ENCODE measurements at regions not wholly inside any gene's neighbourhood (a gene's known extent, or its start where the extent isn't known, plus 50 kb on each side); places are given as distances from the start of the nearest gene placed in this dataset.

DNA sequence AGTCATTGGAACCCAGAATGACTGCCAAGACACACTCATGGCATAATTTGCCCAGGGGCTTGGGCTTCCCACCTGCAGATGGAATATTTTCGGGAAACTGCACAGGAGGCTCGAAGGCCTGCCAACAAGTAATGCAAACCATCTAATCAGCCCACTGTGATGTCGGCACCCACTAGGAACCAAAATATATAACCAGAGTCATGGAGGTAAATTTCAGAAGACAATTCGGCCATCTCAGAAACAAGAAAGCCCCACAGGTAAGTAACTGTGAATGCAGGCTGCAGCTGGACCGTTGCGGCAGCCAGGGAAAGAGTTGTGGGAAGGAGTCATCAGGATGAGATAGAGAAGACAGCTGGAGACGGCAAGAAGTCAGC, 264.4 kb downstream of the SYK start:
- TF ChIP-seq EZH2phosphoT487 (IDR thresholded peaks at IDR 0.05; ENCODE audit: borderline replicate concordance, low read depth) (no peak), CHD2 (IDR thresholded peaks at IDR 0.05; ENCODE audit: low read length, partially characterized antibody) (no peak), GATA2 (CRISPR knock-in tag; IDR thresholded peaks at IDR 0.05) (no peak), RCOR1 (IDR thresholded peaks at IDR 0.05; ENCODE audit: low read length) (no peak), YY1 (IDR thresholded peaks at IDR 0.05; ENCODE audit: low read depth) (no peak), JUND (IDR thresholded peaks at IDR 0.05) (no peak), TAF1 (IDR thresholded peaks at IDR 0.05; ENCODE audit: borderline replicate concordance, low read depth, low read length) (no peak)
- TF ChIP-seq, protein P1, sequence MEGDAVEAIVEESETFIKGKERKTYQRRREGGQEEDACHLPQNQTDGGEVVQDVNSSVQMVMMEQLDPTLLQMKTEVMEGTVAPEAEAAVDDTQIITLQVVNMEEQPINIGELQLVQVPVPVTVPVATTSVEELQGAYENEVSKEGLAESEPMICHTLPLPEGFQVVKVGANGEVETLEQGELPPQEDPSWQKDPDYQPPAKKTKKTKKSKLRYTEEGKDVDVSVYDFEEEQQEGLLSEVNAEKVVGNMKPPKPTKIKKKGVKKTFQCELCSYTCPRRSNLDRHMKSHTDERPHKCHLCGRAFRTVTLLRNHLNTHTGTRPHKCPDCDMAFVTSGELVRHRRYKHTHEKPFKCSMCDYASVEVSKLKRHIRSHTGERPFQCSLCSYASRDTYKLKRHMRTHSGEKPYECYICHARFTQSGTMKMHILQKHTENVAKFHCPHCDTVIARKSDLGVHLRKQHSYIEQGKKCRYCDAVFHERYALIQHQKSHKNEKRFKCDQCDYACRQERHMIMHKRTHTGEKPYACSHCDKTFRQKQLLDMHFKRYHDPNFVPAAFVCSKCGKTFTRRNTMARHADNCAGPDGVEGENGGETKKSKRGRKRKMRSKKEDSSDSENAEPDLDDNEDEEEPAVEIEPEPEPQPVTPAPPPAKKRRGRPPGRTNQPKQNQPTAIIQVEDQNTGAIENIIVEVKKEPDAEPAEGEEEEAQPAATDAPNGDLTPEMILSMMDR (IDR thresholded peaks at IDR 0.05) = no peak
- TF ChIP-seq, protein P2, sequence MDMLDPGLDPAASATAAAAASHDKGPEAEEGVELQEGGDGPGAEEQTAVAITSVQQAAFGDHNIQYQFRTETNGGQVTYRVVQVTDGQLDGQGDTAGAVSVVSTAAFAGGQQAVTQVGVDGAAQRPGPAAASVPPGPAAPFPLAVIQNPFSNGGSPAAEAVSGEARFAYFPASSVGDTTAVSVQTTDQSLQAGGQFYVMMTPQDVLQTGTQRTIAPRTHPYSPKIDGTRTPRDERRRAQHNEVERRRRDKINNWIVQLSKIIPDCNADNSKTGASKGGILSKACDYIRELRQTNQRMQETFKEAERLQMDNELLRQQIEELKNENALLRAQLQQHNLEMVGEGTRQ (IDR thresholded peaks at IDR 0.05; ENCODE audit: borderline replicate concordance, low read depth, low read length) = no peak
